OCI-LY7 (cell line): ENCODE measurements at regions not wholly inside any gene's neighbourhood (a gene's known extent, or its start where the extent isn't known, plus 50 kb on each side); places are given as distances from the start of the nearest gene placed in this dataset.
"Not testable (repeated sequence)": the region's sequence is repeated elsewhere in the genome, so short reads cannot be mapped to it uniquely, and the experiment has no call there.

Experiments
- BruUV-seq: library from RNA; stranded (reverse); fragments of 400-500 nt; replicated peaks from 2 replicates; lab custom pipeline; 2021; lab: Mats Ljungman, UMichigan
- CTCF ChIA-PET: fragments of 300-600 bp; sonication (Branson Sonifier 250); formaldehyde crosslinking; loops from one replicate; lab custom pipeline; 2022; ENCODE audit warnings: antibody characterized with exemption; ENCODE audit not compliant: unreplicated experiment; lab: Charles Lee
- POLR2A ChIA-PET: fragments of 300-600 bp; sonication (Branson Sonifier 250); formaldehyde crosslinking; loops from one replicate; lab custom pipeline; 2022; ENCODE audit warnings: antibody characterized with exemption; lab: Charles Lee
- DNase-seq: peaks from one replicate; pipeline ENCODE4 v3.0.0-alpha.2; 2015; ENCODE audit warnings: low spot score
- H2AFZ ChIP-seq: fragments of 200-600 bp; sonication (generic), shearing (Covaris generic); 2 replicates; pipeline ENCODE4 v1.6.1; 2014; ENCODE audit warnings: mild to moderate bottlenecking, antibody characterized with exemption, low read length, moderate library complexity
- H3K27ac ChIP-seq: fragments of 200-600 bp; sonication (generic); 2 replicates; pipeline ENCODE4 v1.5.1; 2014; ENCODE audit warnings: mixed run types, low read depth, mild to moderate bottlenecking, moderate library complexity, low read length, inconsistent platforms; ENCODE audit not compliant: poor library complexity, severe bottlenecking
- H3K36me3 ChIP-seq: fragments of 200-600 bp; sonication (generic); 2 replicates; pipeline ENCODE4 v1.6.1; 2014; ENCODE audit warnings: mild to moderate bottlenecking, antibody characterized with exemption, low read length, moderate library complexity, mixed read lengths; ENCODE audit not compliant: insufficient read depth
- H3K4me1 ChIP-seq: fragments of 200-600 bp; sonication (generic); 2 replicates; pipeline ENCODE4 v1.5.1; 2014; ENCODE audit warnings: mild to moderate bottlenecking, low read length; ENCODE audit not compliant: insufficient read depth, poor library complexity, severe bottlenecking
- H3K4me2 ChIP-seq: fragments of 200-600 bp; sonication (generic); 2 replicates; pipeline ENCODE4 v1.6.1; 2014; ENCODE audit warnings: mild to moderate bottlenecking, low read length
- H3K4me3 ChIP-seq: fragments of 200-600 bp; sonication (generic); 2 replicates; pipeline ENCODE4 v1.5.1; 2014; ENCODE audit warnings: mild to moderate bottlenecking, low read depth, low read length; ENCODE audit not compliant: poor library complexity, severe bottlenecking
- H3K79me2 ChIP-seq: fragments of 200-600 bp; sonication (generic); 2 replicates; pipeline ENCODE4 v1.6.1; 2016; ENCODE audit warnings: low read depth, mild to moderate bottlenecking, low read length, moderate library complexity, mixed read lengths; ENCODE audit not compliant: insufficient read depth
- H3K9me2 ChIP-seq: fragments of 200-600 bp; sonication (generic); 2 replicates; pipeline ENCODE4 v1.6.1; 2016; ENCODE audit warnings: mild to moderate bottlenecking, low read length, mixed read lengths; ENCODE audit not compliant: insufficient read depth
- H3K9me3 ChIP-seq: fragments of 200-600 bp; sonication (generic); 2 replicates; pipeline ENCODE4 v1.6.1; 2014; ENCODE audit warnings: mild to moderate bottlenecking, mixed run types, low read length, mixed read lengths
- H4K20me1 ChIP-seq: fragments of 200-600 bp; sonication (generic); 2 replicates; pipeline ENCODE4 v1.6.1; 2014; ENCODE audit warnings: mild to moderate bottlenecking, antibody characterized with exemption, low read length, moderate library complexity, mixed read lengths; ENCODE audit not compliant: insufficient read depth
- EZH2phosphoT487 ChIP-seq: fragments of 200-600 bp; sonication (generic); IDR thresholded peaks from 2 replicates; pipeline ENCODE4 v1.6.1; 2018; ENCODE audit warnings: low read depth, borderline replicate concordance, mild to moderate bottlenecking, mixed run types, antibody characterized with exemption, low read length, moderate library complexity, mixed read lengths
- intact Hi-C: fragments of 100-400 bp; cut with micrococcal nuclease; formaldehyde crosslinking; loops from one replicate; pipeline ENCODE4 v1.10.0; 2022; ENCODE audit not compliant: unreplicated experiment
- TF ChIP-seq, protein P1 (sequence below): fragments of 200-600 bp; sonication (generic); conservative IDR thresholded peaks from 2 replicates; pipeline ENCODE4 v1.5.1; 2014; ENCODE audit warnings: mild to moderate bottlenecking, antibody characterized with exemption, low read length, moderate library complexity, mixed read lengths

DNA sequence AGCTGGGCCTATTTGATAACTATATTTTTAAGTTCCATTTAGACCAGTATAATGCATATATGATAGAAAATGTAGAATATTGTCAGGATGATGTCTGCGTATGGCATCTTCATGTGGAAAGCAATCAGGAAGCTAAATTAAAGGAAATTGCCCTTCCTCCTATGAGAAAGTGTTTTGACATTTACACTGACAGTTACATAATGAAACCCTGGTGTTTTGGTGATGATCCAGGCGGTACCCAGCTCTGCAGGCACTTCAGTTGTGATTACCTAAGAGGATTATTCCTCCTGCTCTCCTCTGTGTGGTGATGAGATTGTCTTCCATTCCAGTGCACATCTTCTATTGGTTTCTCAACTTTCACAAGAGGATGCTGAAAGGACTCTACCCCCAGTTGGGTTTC, 126.5 kb upstream of the MITF start:
- Histone ChIP-seq H3K4me3 (no peak overlapping the region), H3K36me3 (no peaks in the 10 kb centered on the region), H3K4me2 (no peak overlapping the region), H3K9me3 (no peaks in the 10 kb centered on the region), H3K4me1 (no peaks in the 10 kb centered on the region), H2AFZ (no peak overlapping the region), H3K9me2 (no peaks in the 10 kb centered on the region), H3K79me2 (no peaks in the 10 kb centered on the region), H3K27ac (no peak overlapping the region), H4K20me1 (no peaks in the 10 kb centered on the region)
- BruUV-seq = no TSS peak
- ChIA-PET POLR2A (no interaction called here), CTCF (no interaction called here)
- no peak for DNase-seq
- intact Hi-C loops = no loop called here
- TF ChIP-seq, protein P1, sequence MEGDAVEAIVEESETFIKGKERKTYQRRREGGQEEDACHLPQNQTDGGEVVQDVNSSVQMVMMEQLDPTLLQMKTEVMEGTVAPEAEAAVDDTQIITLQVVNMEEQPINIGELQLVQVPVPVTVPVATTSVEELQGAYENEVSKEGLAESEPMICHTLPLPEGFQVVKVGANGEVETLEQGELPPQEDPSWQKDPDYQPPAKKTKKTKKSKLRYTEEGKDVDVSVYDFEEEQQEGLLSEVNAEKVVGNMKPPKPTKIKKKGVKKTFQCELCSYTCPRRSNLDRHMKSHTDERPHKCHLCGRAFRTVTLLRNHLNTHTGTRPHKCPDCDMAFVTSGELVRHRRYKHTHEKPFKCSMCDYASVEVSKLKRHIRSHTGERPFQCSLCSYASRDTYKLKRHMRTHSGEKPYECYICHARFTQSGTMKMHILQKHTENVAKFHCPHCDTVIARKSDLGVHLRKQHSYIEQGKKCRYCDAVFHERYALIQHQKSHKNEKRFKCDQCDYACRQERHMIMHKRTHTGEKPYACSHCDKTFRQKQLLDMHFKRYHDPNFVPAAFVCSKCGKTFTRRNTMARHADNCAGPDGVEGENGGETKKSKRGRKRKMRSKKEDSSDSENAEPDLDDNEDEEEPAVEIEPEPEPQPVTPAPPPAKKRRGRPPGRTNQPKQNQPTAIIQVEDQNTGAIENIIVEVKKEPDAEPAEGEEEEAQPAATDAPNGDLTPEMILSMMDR = no peak
- TF ChIP-seq EZH2phosphoT487 = no peak

DNA sequence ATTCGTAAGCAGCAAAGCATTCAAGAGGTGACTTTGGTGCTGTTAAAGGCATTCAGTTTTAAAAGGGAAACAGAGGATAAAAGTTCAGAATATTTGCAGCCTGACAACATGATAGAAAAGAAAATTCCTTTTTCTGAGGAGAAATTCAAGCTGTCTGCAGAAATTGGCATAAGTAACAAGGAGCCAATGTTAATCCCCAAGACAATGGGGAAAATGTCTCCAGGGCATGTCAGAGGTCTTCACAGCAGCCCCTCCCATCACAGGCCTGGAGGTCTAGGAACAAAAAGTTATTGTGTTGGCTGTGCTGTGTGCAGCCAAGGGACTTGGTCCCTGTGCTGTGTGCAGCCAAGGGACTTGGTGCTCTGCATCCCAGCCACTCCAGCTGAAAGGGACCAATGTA, 129.7 kb upstream of the MITF start:
- CTCF ChIA-PET, H3K79me2 ChIP-seq, H3K36me3 ChIP-seq, H3K4me2 ChIP-seq, POLR2A ChIA-PET, H3K9me2 ChIP-seq, H3K9me3 ChIP-seq, BruUV-seq, H3K4me1 ChIP-seq, H3K4me3 ChIP-seq, intact Hi-C loops, H2AFZ ChIP-seq, DNase-seq, H4K20me1 ChIP-seq, H3K27ac ChIP-seq: not testable (repeated sequence)

DNA sequence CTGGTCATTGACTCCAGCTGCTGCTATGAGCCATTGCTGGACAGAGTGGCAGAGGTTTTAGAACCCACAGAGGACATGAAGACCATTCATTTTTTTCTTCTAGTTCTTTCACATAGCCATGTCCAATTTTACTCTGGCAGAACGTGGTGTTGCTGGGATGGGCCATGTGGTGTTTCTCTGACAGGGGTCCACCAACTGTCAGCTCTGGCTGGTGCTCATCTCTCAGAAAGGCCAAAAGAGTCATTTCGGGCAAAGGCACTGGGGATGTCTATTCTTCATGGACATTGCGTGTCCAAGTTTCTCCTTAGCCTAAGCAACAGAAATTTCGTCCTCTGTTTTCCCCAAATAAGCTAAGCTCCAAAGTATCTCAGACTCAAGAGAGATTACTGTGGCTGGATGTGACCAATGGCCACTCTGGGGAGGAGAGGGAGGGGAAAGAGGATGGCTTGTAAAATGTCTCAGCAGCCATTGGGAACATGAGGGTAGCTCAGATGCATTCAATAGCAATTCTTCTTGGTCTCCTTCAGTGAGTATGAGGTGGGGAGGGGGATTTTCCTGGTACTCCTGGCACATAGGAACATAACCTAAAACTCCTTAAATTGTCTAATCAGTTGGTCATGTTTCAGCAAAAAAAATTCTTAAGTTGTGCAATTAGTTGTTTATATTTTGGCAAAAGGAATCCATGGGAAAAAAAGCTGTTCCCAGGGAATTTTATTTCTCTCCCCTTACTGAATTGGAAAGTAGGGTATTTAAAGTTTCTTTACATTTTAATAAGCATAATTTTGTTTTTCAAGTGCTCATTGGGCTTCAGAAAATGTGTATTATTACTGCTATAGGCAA, 131.6 kb upstream of the MITF start:
- TF ChIP-seq EZH2phosphoT487 = no peak
- TF ChIP-seq, protein P1 = no peak
- no peak overlapping the region for H3K4me2 ChIP-seq
- H3K4me3 ChIP-seq = no peak overlapping the region
- ChIA-PET POLR2A (no interaction called here), CTCF (no interaction called here)
- intact Hi-C loops = no loop called here
- H2AFZ ChIP-seq = no peak overlapping the region
- no peaks in the 10 kb centered on the region for H3K36me3 ChIP-seq
- H3K9me3 ChIP-seq = no peaks in the 10 kb centered on the region
- no peaks in the 10 kb centered on the region for H4K20me1 ChIP-seq
- no peaks in the 10 kb centered on the region for H3K79me2 ChIP-seq
- BruUV-seq = no TSS peak
- H3K9me2 ChIP-seq = no peaks in the 10 kb centered on the region
- DNase-seq = no peak
- no peak overlapping the region for H3K27ac ChIP-seq
- no peaks in the 10 kb centered on the region for H3K4me1 ChIP-seq
